ENCODE measurements at regions not wholly inside any gene's neighbourhood (a gene's known extent, or its start where the extent isn't known, plus 50 kb on each side); places are given as distances from the start of the nearest gene placed in this dataset.

GRCh38 chr14:40219032-40219431 lies 786.8 kb upstream of the FBXO33 start:
- DNase-seq (ENCODE audit: low read depth, low spot score) (no peak), ATAC-seq (no peak)
- Histone ChIP-seq H3K9me2 (ENCODE audit: insufficient read depth) (no peaks in the 10 kb centered on the region), H3K27me3 (ENCODE audit: insufficient read depth, low read length) (no peaks in the 10 kb centered on the region), H3K9me3 (ENCODE audit: control insufficient read depth in 1 of 2, insufficient read depth in 1 of 2, low read depth in 1 of 2, low read length in 2 of 2) (no peaks in the 10 kb centered on the region), H3K36me3 (ENCODE audit: control insufficient read depth in 1 of 2, insufficient read depth in 2 of 2, low read length in 2 of 2) (no peaks in the 10 kb centered on the region), H2AFZ (ENCODE audit: low read depth, low read length, poor library complexity, severe bottlenecking) (no peak overlapping the region), H3K4me3 (replicated peaks in 1 of 2; ENCODE audit: low read depth in 1 of 2, low read length in 2 of 2) (no peak overlapping the region), H3K79me2 (ENCODE audit: insufficient read depth, low read length) (no peaks in the 10 kb centered on the region), H3K4me2 (ENCODE audit: low read length) (no peak overlapping the region), H4K20me1 (ENCODE audit: insufficient read depth) (no peaks in the 10 kb centered on the region), H3K4me1 (ENCODE audit: control insufficient read depth in 1 of 2, insufficient read depth in 2 of 2, low read length in 2 of 2) (no peaks in the 10 kb centered on the region), H3K9ac (ENCODE audit: low read length) (no peak overlapping the region), H3K27ac (ENCODE audit: low read depth, low read length) (no peak overlapping the region)
- TF ChIP-seq ZBTB33 (IDR thresholded peaks at IDR 0.05; ENCODE audit: extremely low read depth, insufficient replicate concordance, low read length): no peak
- TF ChIP-seq ZNF274 (IDR thresholded peaks at IDR 0.05; ENCODE audit: low read depth, low read length): no peak
- TF ChIP-seq CEBPB (IDR thresholded peaks at IDR 0.05; ENCODE audit: low read depth): no peak
- TF ChIP-seq MAX (IDR thresholded peaks at IDR 0.05): no peak
- no peak for TF ChIP-seq SRF (IDR thresholded peaks at IDR 0.05; ENCODE audit: low read depth)
- no peak for TF ChIP-seq YY1 (IDR thresholded peaks at IDR 0.05; ENCODE audit: extremely low read depth, insufficient replicate concordance, low read depth, low read length)
- no peak for TF ChIP-seq FOSL1 (IDR thresholded peaks at IDR 0.05; ENCODE audit: low read depth)
- TF ChIP-seq ELF1 (IDR thresholded peaks at IDR 0.05; ENCODE audit: borderline replicate concordance, low read depth): no peak
- no peak for TF ChIP-seq CTCF (IDR thresholded peaks at IDR 0.05 in 2 of 3, conservative IDR thresholded peaks at IDR 0.05 in 1 of 3; ENCODE audit: borderline replicate concordance in 1 of 3, insufficient read depth in 1 of 3, low read depth in 2 of 3, low read length in 2 of 3)
- TF ChIP-seq JUND (IDR thresholded peaks at IDR 0.05): no peak
- intact Hi-C loops (cut with micrococcal nuclease): no loop called here
- ChIA-PET RAD21 (ENCODE audit: low non-redundant PET in 1 of 2, low total read pairs in 2 of 2, uncharacterized antibody in 2 of 2, unreplicated experiment in 2 of 2) (no interaction called here), POLR2A (no interaction called here), CTCF (no interaction called here)
- BruUV-seq (replicated peaks): no TSS peak
